SU-DHL-6 (cell line): ENCODE measurements at regions not wholly inside any gene's neighbourhood (a gene's known extent, or its start where the extent isn't known, plus 50 kb on each side); places are given as distances from the start of the nearest gene placed in this dataset.

Source experiments
- CTCF ChIP-seq: fragments of 200-600 bp; sonication (generic); IDR thresholded peaks from one replicate; pipeline ENCODE4 v1.5.1; 2017; ENCODE audit warnings: antibody characterized with exemption, mild to moderate bottlenecking, low read length, moderate library complexity; ENCODE audit not compliant: insufficient read depth, poor library complexity, severe bottlenecking
- EZH2phosphoT487 ChIP-seq: fragments of 200-600 bp; sonication (generic), shearing (Covaris generic); conservative IDR thresholded peaks from 2 replicates; pipeline ENCODE4 v1.6.1; 2018; ENCODE audit warnings: mild to moderate bottlenecking, antibody characterized with exemption, low read length, moderate library complexity, mixed read lengths

- TF ChIP-seq EZH2phosphoT487 (no peak), CTCF (no peak)
Measured at GRCh38 chr1:86811142-86811924, 102.6 kb downstream of the SELENOF start.
